ENCODE measurements at regions not wholly inside any gene's neighbourhood (a gene's known extent, or its start where the extent isn't known, plus 50 kb on each side); places are given as distances from the start of the nearest gene placed in this dataset.
"Not testable (repeated sequence)": the region's sequence is repeated elsewhere in the genome, so short reads cannot be mapped to it uniquely, and the experiment has no call there.

- DNase-seq (ENCODE audit: low spot score) = no peak
These were observed 684.7 kb downstream of the EFNA5 start for GRCh38 chr5:106986006-106986405.

GRCh38 chr5:106985174-106985573, 685.6 kb downstream of the EFNA5 start:
- no peak for DNase-seq (ENCODE audit: low spot score)

- DNase-seq (ENCODE audit: low spot score) = not testable (repeated sequence)
These were observed 691.6 kb downstream of the EFNA5 start for GRCh38 chr5:106979178-106979577.

GRCh38 chr5:106978582-106979165, 692.1 kb downstream of the EFNA5 start:
- not testable (repeated sequence) for DNase-seq (ENCODE audit: low spot score)

GRCh38 chr5:106976363-106976762, 694.4 kb downstream of the EFNA5 start:
- DNase-seq (ENCODE audit: low spot score) = no peak

- DNase-seq (ENCODE audit: low spot score) = no peak
These were observed 696.5 kb downstream of the EFNA5 start for GRCh38 chr5:106974272-106974671.

GRCh38 chr5:106966686-106967315, 703.9 kb downstream of the EFNA5 start:
- no peak for DNase-seq (ENCODE audit: low spot score)

GRCh38 chr5:106964132-106964531, 706.6 kb downstream of the EFNA5 start:
- DNase-seq (ENCODE audit: low spot score) = no peak

- no peak for DNase-seq (ENCODE audit: low spot score)
These were observed 707.1 kb downstream of the EFNA5 start for GRCh38 chr5:106963630-106964029.

- DNase-seq (ENCODE audit: low spot score) = no peak
These were observed 708.1 kb downstream of the EFNA5 start for GRCh38 chr5:106962464-106963230.

- no peak for DNase-seq (ENCODE audit: low spot score)
These were observed 711.4 kb downstream of the EFNA5 start for GRCh38 chr5:106959387-106959786.

- DNase-seq (ENCODE audit: low spot score) = no peak
These were observed 713.4 kb downstream of the EFNA5 start for GRCh38 chr5:106957336-106957735.

- DNase-seq (ENCODE audit: low spot score) = no peak
These were observed 713.9 kb downstream of the EFNA5 start for GRCh38 chr5:106956886-106957285.

- no peak for DNase-seq (ENCODE audit: low spot score)
These were observed 714.5 kb downstream of the EFNA5 start for GRCh38 chr5:106956187-106956586.

GRCh38 chr5:106940986-106941385, 729.8 kb downstream of the EFNA5 start:
- no peak for DNase-seq (ENCODE audit: low spot score)

GRCh38 chr5:106940301-106940846, 730.4 kb downstream of the EFNA5 start:
- no peak for DNase-seq (ENCODE audit: low spot score)

GRCh38 chr5:106923409-106923808, 747.3 kb downstream of the EFNA5 start:
- DNase-seq (ENCODE audit: low spot score) = no peak

GRCh38 chr5:106921567-106921966, 749.2 kb downstream of the EFNA5 start:
- DNase-seq (ENCODE audit: low spot score) = no peak

GRCh38 chr5:106910486-106910885, 760.3 kb downstream of the EFNA5 start:
- DNase-seq (ENCODE audit: low spot score) = no peak

GRCh38 chr5:106909716-106910115, 761.0 kb downstream of the EFNA5 start:
- DNase-seq (ENCODE audit: low spot score) = no peak

- no peak for DNase-seq (ENCODE audit: low spot score)
These were observed 762.8 kb downstream of the EFNA5 start for GRCh38 chr5:106907979-106908378.

- no peak for DNase-seq (ENCODE audit: low spot score)
These were observed 764.5 kb downstream of the EFNA5 start for GRCh38 chr5:106906199-106906598.

GRCh38 chr5:106894964-106895363, 775.8 kb downstream of the EFNA5 start:
- DNase-seq (ENCODE audit: low spot score) = no peak

All from COLO829 (cell line).